ENCODE measurements at regions not wholly inside any gene's neighbourhood (a gene's known extent, or its start where the extent isn't known, plus 50 kb on each side); places are given as distances from the start of the nearest gene placed in this dataset.

DNA sequence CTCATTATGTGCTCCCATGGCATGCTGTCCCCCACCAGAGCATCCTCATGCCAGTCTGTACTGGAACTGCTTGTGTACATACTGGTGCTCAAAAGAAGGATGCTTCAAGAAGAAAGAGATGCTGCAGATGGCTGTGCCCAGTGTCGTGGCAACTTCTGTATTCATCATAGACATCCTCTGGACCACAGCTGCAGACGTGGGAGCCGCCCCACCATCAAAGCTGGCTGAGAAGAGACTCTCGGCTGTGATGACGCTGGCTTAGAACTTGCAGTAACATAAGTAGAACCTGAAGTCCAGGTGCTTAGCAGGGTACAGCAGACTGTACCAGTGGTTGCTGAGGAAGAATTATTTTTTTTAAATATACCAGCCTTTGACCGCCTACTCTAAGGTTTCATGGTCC is 112.6 kb upstream of the ARHGAP5 start:
- H4K8ac ChIP-seq (ENCODE audit: extremely low read depth, insufficient read depth, low read length), result no peak overlapping the region
- H3K23ac ChIP-seq (ENCODE audit: insufficient read length), result no peak overlapping the region
- no peak for FAIRE-seq
- no peak overlapping the region for H2BK20ac ChIP-seq (ENCODE audit: low read length)
- H4K91ac ChIP-seq (replicated peaks; ENCODE audit: insufficient read length, low read length), result no peak overlapping the region
- no peak for DNase-seq (ENCODE audit: low read depth in 1 of 2, low spot score in 2 of 2)
- no peaks in the 10 kb centered on the region; a peak in 1 of 7 replicates for H3K27me3 ChIP-seq (replicated peaks in 1 of 4; ENCODE audit: control insufficient read depth in 3 of 4, extremely low read depth in 1 of 4, insufficient read depth in 3 of 4, low read length in 3 of 4)
- H3K9me3 ChIP-seq (ENCODE audit: insufficient read depth in 2 of 2, low read depth in 1 of 2, low read length in 1 of 2), result no peaks in the 10 kb centered on the region
- no peak overlapping the region for H3K14ac ChIP-seq (ENCODE audit: insufficient read length)
- H4K5ac ChIP-seq (ENCODE audit: insufficient read length, low read depth, low read length), result no peak overlapping the region
- H3K79me2 ChIP-seq (ENCODE audit: control insufficient read depth in 1 of 2, insufficient read depth in 2 of 2, low read length in 2 of 2), result no peaks in the 10 kb centered on the region
- H4K20me1 ChIP-seq (replicated peaks in 1 of 2; ENCODE audit: control insufficient read depth in 1 of 2, insufficient read depth in 2 of 2, low read length in 2 of 2), result no peaks in the 10 kb centered on the region
- H2AK5ac ChIP-seq (ENCODE audit: low read depth, low read length), result no peak overlapping the region
- no peak overlapping the region for H2BK15ac ChIP-seq (ENCODE audit: low read length)
- no peak overlapping the region for H3K18ac ChIP-seq (ENCODE audit: extremely low read depth, low read length)
- H3K27ac ChIP-seq (ENCODE audit: low read depth, low read length), result no peak overlapping the region
- H2BK120ac ChIP-seq (replicated peaks; ENCODE audit: low read depth, low read length), result no peak overlapping the region
- H2BK12ac ChIP-seq (ENCODE audit: low read depth, low read length), result no peak overlapping the region
- no peak overlapping the region for H3K9ac ChIP-seq (replicated peaks in 1 of 4; ENCODE audit: extremely low read depth in 1 of 4, low read depth in 3 of 4, low read length in 3 of 4)
- H3K79me1 ChIP-seq (ENCODE audit: low read depth, low read length), result no peaks in the 10 kb centered on the region; the same call in 1 of the 2 replicates
- 94% methylated on average over 6 of the region's 6 CpGs; no CpG with 5 or more reads in 1 of the 2 experiments for WGBS, 2 experiments (ENCODE audit: extremely low coverage in 1 of 2, insufficient coverage in 1 of 2, insufficient read length in 1 of 2, insufficient replicate concordance in 2 of 2, low coverage in 1 of 2, low lambda C conversion rate in 2 of 2, missing lambda C conversion rate in 1 of 2)
- no peak overlapping the region for H3K56ac ChIP-seq (replicated peaks; ENCODE audit: insufficient read length, low read depth, low read length)
- H3K23me2 ChIP-seq (ENCODE audit: low read depth, low read length), result no peaks in the 10 kb centered on the region
- no peak overlapping the region for H2BK5ac ChIP-seq (ENCODE audit: low read depth, low read length)
- no peak overlapping the region for H3K4me2 ChIP-seq (ENCODE audit: insufficient read depth in 1 of 2, low read depth in 2 of 2, low read length in 2 of 2)
- ChIA-PET CTCF (ENCODE audit: partially characterized antibody) (interaction anchor here (0.6 to 1.4 kb wide), 5 partner anchors 13 to 106 kb away, joined by 3 to 4 read pairs (median 3); no protein-coding TSS in a partner anchor), POLR2A (ENCODE audit: partially characterized antibody) (no interaction called here)
- no peaks in the 10 kb centered on the region for H3K4me1 ChIP-seq (replicated peaks in 1 of 4; ENCODE audit: control insufficient read depth in 3 of 4, insufficient read depth in 4 of 4, low read length in 3 of 4)
- no peaks in the 10 kb centered on the region for H3K36me3 ChIP-seq (ENCODE audit: control insufficient read depth in 2 of 4, insufficient read depth in 4 of 4, low read length in 3 of 4)
- H3K4me3 ChIP-seq (ENCODE audit: extremely low read depth in 1 of 4, insufficient read depth in 2 of 4, low read depth in 3 of 4, low read length in 4 of 4), result no peak overlapping the region
- H3K4ac ChIP-seq (replicated peaks; ENCODE audit: insufficient read length, low read depth, low read length), result no peak overlapping the region
- no peak overlapping the region for H2AFZ ChIP-seq (ENCODE audit: low read length)
- TF ChIP-seq MAFK (IDR thresholded peaks at IDR 0.05; ENCODE audit: low read depth, low read length) (no peak), SIX5 (IDR thresholded peaks at IDR 0.05; ENCODE audit: low read depth, low read length) (no peak), JUND (IDR thresholded peaks at IDR 0.05; ENCODE audit: low read length) (no peak), KDM5A (IDR thresholded peaks at IDR 0.05; ENCODE audit: low read length) (no peak), CBX8 (IDR thresholded peaks at IDR 0.05; ENCODE audit: borderline replicate concordance, low read depth, low read length) (no peak), GABPA (IDR thresholded peaks at IDR 0.05; ENCODE audit: borderline replicate concordance, insufficient read depth, low read length) (no peak), TAF7 (optimal IDR thresholded peaks at IDR 0.05; ENCODE audit: borderline replicate concordance, low read depth, low read length) (no peak), RAD21 (IDR thresholded peaks at IDR 0.05 in 1 of 2, conservative IDR thresholded peaks at IDR 0.05 in 1 of 2; ENCODE audit: low read depth in 2 of 2, low read length in 2 of 2) (no peak)

All from H1 (cell line).